Neuron (in vitro differentiated cells): ENCODE measurements at regions not wholly inside any gene's neighbourhood (a gene's known extent, or its start where the extent isn't known, plus 50 kb on each side); places are given as distances from the start of the nearest gene placed in this dataset.

Experiments used
- H2AFZ ChIP-seq: one replicate; pipeline ENCODE4 v1.6.1; 2013; ENCODE audit warnings: low read depth, mild to moderate bottlenecking, inconsistent platforms, low read length, moderate library complexity
- H3K27me3 ChIP-seq: one replicate; pipeline ENCODE4 v1.6.1; 2013; ENCODE audit warnings: low read length; ENCODE audit not compliant: insufficient read depth
- H3K36me3 ChIP-seq: one replicate; pipeline ENCODE4 v1.6.1; 2013; ENCODE audit warnings: low read length; ENCODE audit not compliant: insufficient read depth
- H3K4me1 ChIP-seq: one replicate; pipeline ENCODE4 v1.6.1; 2013; ENCODE audit warnings: low read length; ENCODE audit not compliant: insufficient read depth
- H3K4me3 ChIP-seq: 2 replicates; pipeline ENCODE4 v1.5.1; 2013; ENCODE audit warnings: mild to moderate bottlenecking, low read length, moderate library complexity
- H3K9me3 ChIP-seq: one replicate; pipeline ENCODE4 v1.6.1; 2013; ENCODE audit warnings: low read length

DNA sequence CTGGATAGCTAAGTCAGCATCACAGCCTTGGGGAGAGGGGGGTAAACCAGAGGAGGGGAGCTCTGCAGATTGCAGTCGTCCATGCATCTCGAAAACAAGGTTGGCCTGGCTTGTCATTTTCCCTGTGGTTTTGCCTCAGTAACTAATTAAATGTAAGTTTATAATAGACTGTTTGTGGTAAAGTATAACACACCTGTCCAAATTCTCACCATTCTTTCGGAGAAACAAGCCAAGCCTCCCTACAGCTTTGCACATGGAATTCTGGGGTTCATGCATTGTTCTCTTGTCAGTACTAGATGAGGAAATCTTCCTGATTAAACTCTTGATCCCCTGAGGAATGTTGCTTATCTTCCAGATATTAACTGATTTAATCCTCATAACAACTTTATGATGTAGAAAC lies 1065.2 kb upstream of the FAM98A start:
- H3K36me3 ChIP-seq = no peaks in the 10 kb centered on the region
- no peak overlapping the region for H2AFZ ChIP-seq
- no peaks in the 10 kb centered on the region for H3K4me1 ChIP-seq
- no peaks in the 10 kb centered on the region for H3K9me3 ChIP-seq
- no peaks in the 10 kb centered on the region for H3K27me3 ChIP-seq
- H3K4me3 ChIP-seq = no peak overlapping the region

DNA sequence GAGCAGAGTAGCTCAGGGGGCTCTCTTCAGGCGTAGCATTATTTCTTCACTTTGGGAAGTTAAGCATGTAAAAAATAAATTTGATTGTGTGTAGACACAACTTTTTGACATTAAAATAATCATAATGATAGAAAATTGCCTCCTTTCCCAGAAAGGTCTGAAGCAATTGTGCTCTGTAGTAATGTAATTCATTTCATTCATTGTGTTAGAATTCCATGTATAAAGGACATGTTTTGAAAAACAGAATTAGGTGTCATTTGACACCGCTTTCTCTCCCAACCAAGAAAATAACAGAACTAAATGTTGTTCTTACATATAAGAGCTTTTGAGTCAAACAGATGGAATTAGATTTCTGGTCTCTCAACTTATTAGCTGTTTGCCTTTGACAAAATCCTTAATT lies 1064.2 kb upstream of the FAM98A start:
- H3K4me1 ChIP-seq = no peaks in the 10 kb centered on the region
- H3K36me3 ChIP-seq = no peaks in the 10 kb centered on the region
- no peak overlapping the region for H3K4me3 ChIP-seq
- H3K9me3 ChIP-seq = no peaks in the 10 kb centered on the region
- no peaks in the 10 kb centered on the region for H3K27me3 ChIP-seq
- H2AFZ ChIP-seq = no peak overlapping the region

DNA sequence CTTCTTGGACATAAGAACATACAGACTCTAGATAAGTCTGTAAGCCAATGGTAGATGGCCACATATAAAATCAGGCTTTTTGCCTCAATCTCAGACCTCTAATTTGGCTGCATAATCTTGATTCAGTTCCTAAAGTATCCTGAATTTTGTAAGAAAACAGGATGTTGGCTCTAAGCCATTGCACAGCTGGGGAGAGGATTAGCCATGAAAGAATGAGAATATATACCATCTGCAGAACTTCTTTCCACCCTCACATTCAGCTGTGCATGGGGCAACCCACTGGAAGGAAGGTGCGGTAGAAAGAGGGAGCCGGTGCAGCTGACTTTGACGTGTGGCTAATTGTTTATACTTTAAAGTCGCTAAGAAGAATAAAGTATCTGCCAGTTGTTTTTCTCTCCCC lies 1061.6 kb upstream of the FAM98A start:
- no peaks in the 10 kb centered on the region for H3K27me3 ChIP-seq
- no peaks in the 10 kb centered on the region for H3K36me3 ChIP-seq
- no peaks in the 10 kb centered on the region for H3K4me1 ChIP-seq
- H2AFZ ChIP-seq = no peak overlapping the region
- H3K9me3 ChIP-seq = no peaks in the 10 kb centered on the region
- H3K4me3 ChIP-seq = no peak overlapping the region

GRCh38 chr2:34656632-34657031 lies 1057.5 kb upstream of the FAM98A start:
- Histone ChIP-seq H3K4me3 (no peak overlapping the region), H3K4me1 (no peaks in the 10 kb centered on the region)

DNA sequence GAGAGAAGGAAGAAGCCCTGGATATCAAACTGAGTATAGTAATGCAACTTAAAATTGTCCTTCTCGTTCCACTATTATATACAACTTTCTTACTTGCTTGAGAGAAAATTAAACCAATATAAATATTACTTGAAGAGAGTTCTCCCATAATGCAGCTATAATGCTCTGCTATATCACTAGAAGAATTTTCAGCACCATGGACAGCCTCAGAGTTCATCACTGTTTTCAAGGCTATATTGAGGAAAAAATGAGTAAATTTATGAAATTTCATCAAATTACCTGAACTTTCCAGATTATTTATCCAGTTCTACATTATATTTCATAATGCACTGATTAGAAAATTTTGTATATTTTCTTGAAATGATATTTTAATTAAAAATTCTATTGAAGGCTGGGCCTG lies 1053.5 kb upstream of the FAM98A start:
- Histone ChIP-seq H3K27me3 (no peaks in the 10 kb centered on the region), H3K4me1 (no peaks in the 10 kb centered on the region), H3K4me3 (no peak overlapping the region), H3K36me3 (no peaks in the 10 kb centered on the region), H2AFZ (no peak overlapping the region), H3K9me3 (no peaks in the 10 kb centered on the region)

More at GRCh38 chr2:34656632-34657031, 1057.5 kb upstream of the FAM98A start:
- no peak overlapping the region for H2AFZ ChIP-seq
- H3K9me3 ChIP-seq = no peaks in the 10 kb centered on the region
- no peaks in the 10 kb centered on the region for H3K36me3 ChIP-seq
- H3K27me3 ChIP-seq = no peaks in the 10 kb centered on the region

- H3K27me3 ChIP-seq = no peaks in the 10 kb centered on the region
- no peak overlapping the region for H3K4me3 ChIP-seq
- H3K4me1 ChIP-seq = no peaks in the 10 kb centered on the region
Observed at GRCh38 chr2:34646901-34647300, 1047.8 kb upstream of the FAM98A start.

DNA sequence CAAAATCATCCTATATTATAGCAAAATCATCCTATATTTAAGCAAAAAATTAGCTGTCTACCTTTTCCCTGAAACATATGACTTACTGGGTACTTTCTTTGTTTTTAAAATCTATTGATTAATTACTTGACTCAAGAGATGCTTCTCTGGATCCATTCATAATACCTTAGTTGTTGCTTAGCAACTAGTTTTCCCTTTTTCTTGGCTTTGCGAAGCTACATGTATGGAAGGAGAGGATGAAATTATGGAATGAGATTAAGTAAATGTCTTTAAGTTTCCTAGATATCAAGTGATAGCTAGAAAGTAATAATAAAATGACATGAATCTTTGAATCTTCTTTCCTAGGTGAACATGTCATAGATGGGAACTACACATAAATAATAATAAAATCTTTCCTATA lies 1033.2 kb upstream of the FAM98A start:
- no peaks in the 10 kb centered on the region for H3K27me3 ChIP-seq
- no peaks in the 10 kb centered on the region for H3K9me3 ChIP-seq
- H3K36me3 ChIP-seq = no peaks in the 10 kb centered on the region
- H3K4me1 ChIP-seq = no peaks in the 10 kb centered on the region
- no peak overlapping the region for H2AFZ ChIP-seq
- no peak overlapping the region for H3K4me3 ChIP-seq

More at GRCh38 chr2:34646901-34647300, 1047.8 kb upstream of the FAM98A start:
- H3K36me3 ChIP-seq = no peaks in the 10 kb centered on the region
- no peaks in the 10 kb centered on the region for H3K9me3 ChIP-seq
- no peak overlapping the region for H2AFZ ChIP-seq

- H2AFZ ChIP-seq = no peak overlapping the region
- H3K36me3 ChIP-seq = no peaks in the 10 kb centered on the region
Observed at GRCh38 chr2:34627003-34627402, 1027.9 kb upstream of the FAM98A start.

GRCh38 chr2:34604164-34604563 lies 1005.1 kb upstream of the FAM98A start:
- H3K9me3 ChIP-seq = no peaks in the 10 kb centered on the region
- no peaks in the 10 kb centered on the region for H3K4me1 ChIP-seq
- no peaks in the 10 kb centered on the region for H3K27me3 ChIP-seq
- H3K4me3 ChIP-seq = no peak overlapping the region
- H3K36me3 ChIP-seq = no peaks in the 10 kb centered on the region
- H2AFZ ChIP-seq = no peak overlapping the region

More at GRCh38 chr2:34627003-34627402, 1027.9 kb upstream of the FAM98A start:
- Histone ChIP-seq H3K27me3 (no peaks in the 10 kb centered on the region), H3K4me1 (no peaks in the 10 kb centered on the region), H3K4me3 (no peak overlapping the region), H3K9me3 (no peaks in the 10 kb centered on the region)

GRCh38 chr2:34602262-34602661 lies 1003.2 kb upstream of the FAM98A start:
- Histone ChIP-seq H2AFZ (no peak overlapping the region), H3K4me1 (no peaks in the 10 kb centered on the region), H3K9me3 (no peaks in the 10 kb centered on the region), H3K36me3 (no peaks in the 10 kb centered on the region), H3K4me3 (no peak overlapping the region), H3K27me3 (no peaks in the 10 kb centered on the region)

GRCh38 chr2:34601561-34601960 lies 1002.5 kb upstream of the FAM98A start:
- Histone ChIP-seq H2AFZ (no peak overlapping the region), H3K4me3 (no peak overlapping the region), H3K9me3 (no peaks in the 10 kb centered on the region), H3K27me3 (no peaks in the 10 kb centered on the region), H3K4me1 (no peaks in the 10 kb centered on the region), H3K36me3 (no peaks in the 10 kb centered on the region)

GRCh38 chr2:34578641-34579040 lies 979.5 kb upstream of the FAM98A start:
- H2AFZ ChIP-seq = no peak overlapping the region
- H3K4me1 ChIP-seq = no peaks in the 10 kb centered on the region
- no peaks in the 10 kb centered on the region for H3K9me3 ChIP-seq
- no peak overlapping the region for H3K4me3 ChIP-seq
- no peaks in the 10 kb centered on the region for H3K36me3 ChIP-seq
- no peaks in the 10 kb centered on the region for H3K27me3 ChIP-seq

GRCh38 chr2:34570266-34570872 lies 971.3 kb upstream of the FAM98A start:
- H3K36me3 ChIP-seq = no peaks in the 10 kb centered on the region
- no peaks in the 10 kb centered on the region for H3K9me3 ChIP-seq
- no peak overlapping the region for H2AFZ ChIP-seq
- no peaks in the 10 kb centered on the region for H3K4me1 ChIP-seq
- H3K4me3 ChIP-seq = no peak overlapping the region
- no peaks in the 10 kb centered on the region for H3K27me3 ChIP-seq

- H2AFZ ChIP-seq = no peak overlapping the region
- H3K27me3 ChIP-seq = no peaks in the 10 kb centered on the region
- no peaks in the 10 kb centered on the region for H3K9me3 ChIP-seq
- H3K36me3 ChIP-seq = no peaks in the 10 kb centered on the region
- H3K4me1 ChIP-seq = no peaks in the 10 kb centered on the region
- no peak overlapping the region for H3K4me3 ChIP-seq
Observed at GRCh38 chr2:34567128-34567527, 968.0 kb upstream of the FAM98A start.
